ENCODE measurements at regions not wholly inside any gene's neighbourhood (a gene's known extent, or its start where the extent isn't known, plus 50 kb on each side); places are given as distances from the start of the nearest gene placed in this dataset.

- no peak for DNase-seq (ENCODE audit: low read depth, low spot score)
- Histone ChIP-seq H3K4me1 (ENCODE audit: insufficient read depth, insufficient read length) (no peaks in the 10 kb centered on the region), H3K9me3 (ENCODE audit: insufficient read depth, low read length) (no peaks in the 10 kb centered on the region), H3K36me3 (ENCODE audit: insufficient read depth, insufficient read length, low read length) (no peaks in the 10 kb centered on the region), H3K27me3 (ENCODE audit: insufficient read depth, insufficient read length) (no peaks in the 10 kb centered on the region), H3K9ac (ENCODE audit: insufficient read length, low read depth) (no peak overlapping the region), H3K4me3 (ENCODE audit: insufficient read length, low read depth) (no peak overlapping the region)
- TF ChIP-seq SUZ12 (IDR thresholded peaks at IDR 0.05; ENCODE audit: extremely low read depth, insufficient read depth, insufficient read length) (no peak), YY1 (IDR thresholded peaks at IDR 0.05; ENCODE audit: insufficient read depth, insufficient read length) (no peak), ZNF274 (IDR thresholded peaks at IDR 0.05; ENCODE audit: low read depth, low read length) (no peak)
Measured at GRCh38 chr18:41553716-41554115, 401.3 kb upstream of the PIK3C3 start.

GRCh38 chr18:41548521-41549260 lies 406.3 kb upstream of the PIK3C3 start:
- Histone ChIP-seq H3K36me3 (ENCODE audit: insufficient read depth, insufficient read length, low read length) (no peaks in the 10 kb centered on the region), H3K4me3 (ENCODE audit: insufficient read length, low read depth) (no peak overlapping the region), H3K9ac (ENCODE audit: insufficient read length, low read depth) (no peak overlapping the region), H3K9me3 (ENCODE audit: insufficient read depth, low read length) (no peaks in the 10 kb centered on the region), H3K4me1 (ENCODE audit: insufficient read depth, insufficient read length) (no peaks in the 10 kb centered on the region), H3K27me3 (ENCODE audit: insufficient read depth, insufficient read length) (no peaks in the 10 kb centered on the region)
- TF ChIP-seq SUZ12 (IDR thresholded peaks at IDR 0.05; ENCODE audit: extremely low read depth, insufficient read depth, insufficient read length) = no peak
- no peak for TF ChIP-seq ZNF274 (IDR thresholded peaks at IDR 0.05; ENCODE audit: low read depth, low read length)
- no peak for TF ChIP-seq YY1 (IDR thresholded peaks at IDR 0.05; ENCODE audit: insufficient read depth, insufficient read length)
- no peak for DNase-seq (ENCODE audit: low read depth, low spot score)

GRCh38 chr18:41545091-41545888 lies 409.7 kb upstream of the PIK3C3 start:
- no peak overlapping the region for H3K9ac ChIP-seq (ENCODE audit: insufficient read length, low read depth)
- TF ChIP-seq SUZ12 (IDR thresholded peaks at IDR 0.05; ENCODE audit: extremely low read depth, insufficient read depth, insufficient read length) = no peak
- TF ChIP-seq YY1 (IDR thresholded peaks at IDR 0.05; ENCODE audit: insufficient read depth, insufficient read length) = no peak
- TF ChIP-seq ZNF274 (IDR thresholded peaks at IDR 0.05; ENCODE audit: low read depth, low read length) = no peak
- no peaks in the 10 kb centered on the region for H3K27me3 ChIP-seq (ENCODE audit: insufficient read depth, insufficient read length)
- H3K9me3 ChIP-seq (ENCODE audit: insufficient read depth, low read length) = no peaks in the 10 kb centered on the region
- no peak for DNase-seq (ENCODE audit: low read depth, low spot score)
- H3K4me3 ChIP-seq (ENCODE audit: insufficient read length, low read depth) = no peak overlapping the region
- H3K36me3 ChIP-seq (ENCODE audit: insufficient read depth, insufficient read length, low read length) = no peaks in the 10 kb centered on the region
- H3K4me1 ChIP-seq (ENCODE audit: insufficient read depth, insufficient read length) = no peaks in the 10 kb centered on the region

- Histone ChIP-seq H3K4me1 (ENCODE audit: insufficient read depth, insufficient read length) (no peaks in the 10 kb centered on the region), H3K36me3 (ENCODE audit: insufficient read depth, insufficient read length, low read length) (no peaks in the 10 kb centered on the region), H3K9me3 (ENCODE audit: insufficient read depth, low read length) (no peaks in the 10 kb centered on the region), H3K27me3 (ENCODE audit: insufficient read depth, insufficient read length) (no peaks in the 10 kb centered on the region), H3K9ac (ENCODE audit: insufficient read length, low read depth) (no peak overlapping the region), H3K4me3 (ENCODE audit: insufficient read length, low read depth) (no peak overlapping the region)
- DNase-seq (ENCODE audit: low read depth, low spot score) = no peak
- TF ChIP-seq YY1 (IDR thresholded peaks at IDR 0.05; ENCODE audit: insufficient read depth, insufficient read length) (no peak), ZNF274 (IDR thresholded peaks at IDR 0.05; ENCODE audit: low read depth, low read length) (no peak), SUZ12 (IDR thresholded peaks at IDR 0.05; ENCODE audit: extremely low read depth, insufficient read depth, insufficient read length) (no peak)
Measured at GRCh38 chr18:41543815-41544214, 411.2 kb upstream of the PIK3C3 start.

GRCh38 chr18:41540237-41540871 lies 414.7 kb upstream of the PIK3C3 start:
- Histone ChIP-seq H3K9ac (ENCODE audit: insufficient read length, low read depth) (no peak overlapping the region), H3K9me3 (ENCODE audit: insufficient read depth, low read length) (no peaks in the 10 kb centered on the region), H3K36me3 (ENCODE audit: insufficient read depth, insufficient read length, low read length) (no peaks in the 10 kb centered on the region), H3K27me3 (ENCODE audit: insufficient read depth, insufficient read length) (no peaks in the 10 kb centered on the region), H3K4me1 (ENCODE audit: insufficient read depth, insufficient read length) (no peaks in the 10 kb centered on the region), H3K4me3 (ENCODE audit: insufficient read length, low read depth) (no peak overlapping the region)
- TF ChIP-seq YY1 (IDR thresholded peaks at IDR 0.05; ENCODE audit: insufficient read depth, insufficient read length) (no peak), SUZ12 (IDR thresholded peaks at IDR 0.05; ENCODE audit: extremely low read depth, insufficient read depth, insufficient read length) (no peak), ZNF274 (IDR thresholded peaks at IDR 0.05; ENCODE audit: low read depth, low read length) (no peak)
- DNase-seq (ENCODE audit: low read depth, low spot score) = no peak

GRCh38 chr18:41538751-41539150 lies 416.3 kb upstream of the PIK3C3 start:
- H3K9ac ChIP-seq (ENCODE audit: insufficient read length, low read depth) = no peak overlapping the region
- TF ChIP-seq SUZ12 (IDR thresholded peaks at IDR 0.05; ENCODE audit: extremely low read depth, insufficient read depth, insufficient read length) (no peak), ZNF274 (IDR thresholded peaks at IDR 0.05; ENCODE audit: low read depth, low read length) (no peak), YY1 (IDR thresholded peaks at IDR 0.05; ENCODE audit: insufficient read depth, insufficient read length) (no peak)
- no peaks in the 10 kb centered on the region for H3K36me3 ChIP-seq (ENCODE audit: insufficient read depth, insufficient read length, low read length)
- no peak overlapping the region for H3K4me3 ChIP-seq (ENCODE audit: insufficient read length, low read depth)
- no peaks in the 10 kb centered on the region for H3K9me3 ChIP-seq (ENCODE audit: insufficient read depth, low read length)
- no peaks in the 10 kb centered on the region for H3K4me1 ChIP-seq (ENCODE audit: insufficient read depth, insufficient read length)
- no peak for DNase-seq (ENCODE audit: low read depth, low spot score)
- H3K27me3 ChIP-seq (ENCODE audit: insufficient read depth, insufficient read length) = no peaks in the 10 kb centered on the region

GRCh38 chr18:41537666-41538065 lies 417.4 kb upstream of the PIK3C3 start:
- H3K9ac ChIP-seq (ENCODE audit: insufficient read length, low read depth) = no peak overlapping the region
- no peaks in the 10 kb centered on the region for H3K27me3 ChIP-seq (ENCODE audit: insufficient read depth, insufficient read length)
- no peak for DNase-seq (ENCODE audit: low read depth, low spot score)
- no peaks in the 10 kb centered on the region for H3K36me3 ChIP-seq (ENCODE audit: insufficient read depth, insufficient read length, low read length)
- H3K4me3 ChIP-seq (ENCODE audit: insufficient read length, low read depth) = no peak overlapping the region
- H3K4me1 ChIP-seq (ENCODE audit: insufficient read depth, insufficient read length) = no peaks in the 10 kb centered on the region
- no peak for TF ChIP-seq ZNF274 (IDR thresholded peaks at IDR 0.05; ENCODE audit: low read depth, low read length)
- no peak for TF ChIP-seq SUZ12 (IDR thresholded peaks at IDR 0.05; ENCODE audit: extremely low read depth, insufficient read depth, insufficient read length)
- TF ChIP-seq YY1 (IDR thresholded peaks at IDR 0.05; ENCODE audit: insufficient read depth, insufficient read length) = no peak
- no peaks in the 10 kb centered on the region for H3K9me3 ChIP-seq (ENCODE audit: insufficient read depth, low read length)

Data from NT2/D1 (cell line).